HG02678 (cell line): ENCODE measurements at regions not wholly inside any gene's neighbourhood (a gene's known extent, or its start where the extent isn't known, plus 50 kb on each side); places are given as distances from the start of the nearest gene placed in this dataset.
"Not testable (repeated sequence)": the region's sequence is repeated elsewhere in the genome, so short reads cannot be mapped to it uniquely, and the experiment has no call there.

Source experiments
- ATAC-seq: cut with Tn5 transposase; IDR thresholded peaks from one replicate; pipeline ENCODE4 v1.9.1; 2021; ENCODE audit warnings: mild to moderate bottlenecking, moderate library complexity; ENCODE audit not compliant: unreplicated experiment

GRCh38 chr2:173544641-173545363 lies 190.1 kb downstream of the CDCA7 start:
- no peak for ATAC-seq

GRCh38 chr2:173545364-173545763 lies 190.7 kb downstream of the CDCA7 start:
- ATAC-seq, result no peak

- ATAC-seq, result no peak
Observed at GRCh38 chr2:173547499-173547898, 192.8 kb downstream of the CDCA7 start.

- ATAC-seq, result no peak
Observed at GRCh38 chr2:173550143-173550542, 195.5 kb downstream of the CDCA7 start.

- no peak for ATAC-seq
Observed at GRCh38 chr2:173552531-173552930, 197.9 kb downstream of the CDCA7 start.

- ATAC-seq, result no peak
Observed at GRCh38 chr2:173553593-173553992, 198.9 kb downstream of the CDCA7 start.

GRCh38 chr2:173555833-173556232 lies 201.2 kb downstream of the CDCA7 start:
- ATAC-seq, result no peak

- no peak for ATAC-seq
Observed at GRCh38 chr2:173556816-173557215, 202.1 kb downstream of the CDCA7 start.

- ATAC-seq, result no peak
Observed at GRCh38 chr2:173557497-173557896, 202.8 kb downstream of the CDCA7 start.

- no peak for ATAC-seq
Observed at GRCh38 chr2:173567493-173567892, 212.8 kb downstream of the CDCA7 start.

- no peak for ATAC-seq
Observed at GRCh38 chr2:173568054-173568453, 213.4 kb downstream of the CDCA7 start.

GRCh38 chr2:173571021-173571821 lies 216.5 kb downstream of the CDCA7 start:
- ATAC-seq, result no peak

GRCh38 chr2:173571887-173572680 lies 217.4 kb downstream of the CDCA7 start:
- ATAC-seq, result no peak

- ATAC-seq, result peak; percentile 46
Observed at GRCh38 chr2:173572848-173573247, 218.2 kb downstream of the CDCA7 start.

- ATAC-seq, result not testable (repeated sequence)
Observed at GRCh38 chr2:173573782-173574181, 219.1 kb downstream of the CDCA7 start.

- no peak for ATAC-seq
Observed at GRCh38 chr2:173574324-173575112, 219.8 kb downstream of the CDCA7 start.

- ATAC-seq, result no peak
Observed at GRCh38 chr2:173578404-173579107, 223.9 kb downstream of the CDCA7 start.

GRCh38 chr2:173580351-173580750 lies 225.7 kb downstream of the CDCA7 start:
- no peak for ATAC-seq

GRCh38 chr2:173580956-173581355 lies 226.3 kb downstream of the CDCA7 start:
- no peak for ATAC-seq

GRCh38 chr2:173583196-173583595 lies 228.5 kb downstream of the CDCA7 start:
- ATAC-seq, result no peak
